Mammary epithelial cell (primary cell): ENCODE measurements at regions not wholly inside any gene's neighbourhood (a gene's known extent, or its start where the extent isn't known, plus 50 kb on each side); places are given as distances from the start of the nearest gene placed in this dataset.

ENCODE experiments used
- CTCF ChIP-seq, 2 donors: IDR thresholded peaks in 1 of 2; conservative IDR thresholded peaks in 1 of 2; 2 replicates each; pipeline ENCODE4 v1.5.1; 2011 to 2012; ENCODE audit warnings: inconsistent platforms in 2 of 2, low read length in 2 of 2, mild to moderate bottlenecking in 2 of 2, control low read depth in 1 of 2, low read depth in 1 of 2; ENCODE audit not compliant: insufficient read depth in 1 of 2; ENCODE audit errors: extremely low read depth in 1 of 2
- EZH2 ChIP-seq: IDR thresholded peaks from 2 replicates; pipeline ENCODE4 v1.6.1; 2012; ENCODE audit warnings: low read length, inconsistent platforms, borderline replicate concordance

- TF ChIP-seq CTCF (conservative IDR thresholded peaks at IDR 0.05 in 1 of 2, IDR thresholded peaks at IDR 0.05 in 1 of 2; ENCODE audit: extremely low read depth in 1 of 2, insufficient read depth in 1 of 2, low read depth in 1 of 2, low read length in 2 of 2) (no peak), EZH2 (no peak)
These were observed 602.8 kb downstream of the KCNT2 start for GRCh38 chr1:196005426-196005825.
